ENCODE measurements at regions not wholly inside any gene's neighbourhood (a gene's known extent, or its start where the extent isn't known, plus 50 kb on each side); places are given as distances from the start of the nearest gene placed in this dataset.

GRCh38 chr2:149666809-149667320 lies 79.3 kb upstream of the MMADHC start:
- TF ChIP-seq POLR2A (IDR thresholded peaks at IDR 0.05) (no peak), CTCF (IDR thresholded peaks at IDR 0.05) (no peak)
